GM12878 (cell line): ENCODE measurements at regions not wholly inside any gene's neighbourhood (a gene's known extent, or its start where the extent isn't known, plus 50 kb on each side); places are given as distances from the start of the nearest gene placed in this dataset.

Experiments used
- ATF7 ChIP-seq: fragments of 450-650 bp; IDR thresholded peaks from 2 replicates; pipeline ENCODE4 v1.6.1; 2016; ENCODE audit warnings: low read depth, mild to moderate bottlenecking
- FOXK2 ChIP-seq: fragments of 450-650 bp; IDR thresholded peaks from 2 replicates; pipeline ENCODE4 v1.6.1; 2017; ENCODE audit warnings: mild to moderate bottlenecking, moderate library complexity
- MTA3 ChIP-seq: IDR thresholded peaks from 2 replicates; pipeline ENCODE4 v1.6.1; 2012; ENCODE audit warnings: low read length, inconsistent platforms, borderline replicate concordance
- NBN ChIP-seq: fragments of 450-650 bp; IDR thresholded peaks from 2 replicates; pipeline ENCODE4 v1.6.1; 2016
- PAX5 ChIP-seq: IDR thresholded peaks from 2 replicates; pipeline ENCODE4 v1.6.1; 2011; ENCODE audit warnings: low read depth, low read length, borderline replicate concordance
- RB1 ChIP-seq: fragments of 450-650 bp; formaldehyde crosslinking; IDR thresholded peaks from 2 replicates; pipeline ENCODE4 v1.6.1; 2017; ENCODE audit warnings: mild to moderate bottlenecking, borderline replicate concordance
- SKIL ChIP-seq: fragments of 450-650 bp; IDR thresholded peaks from 2 replicates; pipeline ENCODE4 v1.6.1; 2017; ENCODE audit warnings: mild to moderate bottlenecking, low read depth, inconsistent platforms; ENCODE audit not compliant: poor library complexity, severe bottlenecking
- ZBTB11 ChIP-seq: fragments of 450-650 bp; formaldehyde crosslinking; IDR thresholded peaks from 2 replicates; pipeline ENCODE4 v1.5.0; 2022; ENCODE audit warnings: mild to moderate bottlenecking, missing genetic modification characterization
- ZBTB40 ChIP-seq: fragments of 450-650 bp; IDR thresholded peaks from 2 replicates; pipeline ENCODE4 v1.6.1; 2016; ENCODE audit warnings: mild to moderate bottlenecking, moderate library complexity, borderline replicate concordance
- ZNF384 ChIP-seq: IDR thresholded peaks from 2 replicates; pipeline ENCODE4 v1.6.1; 2012; ENCODE audit warnings: low read depth, mild to moderate bottlenecking, low read length, improper control_type of control experiment, borderline replicate concordance
- ZNF622 ChIP-seq: fragments of 450-650 bp; IDR thresholded peaks from 2 replicates; pipeline ENCODE4 v1.6.1; 2017; ENCODE audit warnings: mild to moderate bottlenecking, inconsistent platforms
- ZNF687 ChIP-seq: fragments of 450-650 bp; IDR thresholded peaks from 2 replicates; pipeline ENCODE4 v1.6.1; 2017; ENCODE audit warnings: mild to moderate bottlenecking, moderate library complexity

GRCh38 chr14:34059925-34060650, 109.2 kb upstream of the EGLN3 start (continued):
- TF ChIP-seq NBN (no peak), SKIL (no peak), ZBTB40 (no peak), ZNF687 (peak; percentile 98), ZNF384 (no peak), PAX5 (no peak), ZBTB11 (no peak), RB1 (peak; percentile 46; the same call in 1 of the 2 replicates), MTA3 (no peak), ZNF622 (no peak), FOXK2 (no peak), ATF7 (no peak)
